A549 (cell line): ENCODE measurements at regions not wholly inside any gene's neighbourhood (a gene's known extent, or its start where the extent isn't known, plus 50 kb on each side); places are given as distances from the start of the nearest gene placed in this dataset.

Experiments used
- ATAC-seq, 2 experiments: fragments of 200-7000 bp in 1 of 2; fragments of >200 bp in 1 of 2; cut with Nextera tagmentation in 1 of 2; cut with Tn5 transposase in 1 of 2; 3 replicates each; pipeline versions ENCODE4 v1.8.0 to v1.9.1; 2018 to 2020; ENCODE audit warnings: mild to moderate bottlenecking in 1 of 2, moderate library complexity in 1 of 2
- CTCF ChIA-PET: fragments of 300-600 bp; sonication (Branson Sonifier 250); formaldehyde crosslinking; extraction: SDS; loops from one replicate; lab custom pipeline; 2021; ENCODE audit warnings: antibody characterized with exemption, inconsistent platforms; lab: Yijun Ruan, JAX
- POLR2A ChIA-PET: fragments of 350-600 bp; formaldehyde crosslinking; extraction: SDS; loops from one replicate; lab custom pipeline; 2021; ENCODE audit warnings: antibody characterized with exemption, inconsistent platforms; lab: Yijun Ruan, JAX
- DNase-seq, 2 experiments: peaks; one replicate each; pipeline versions ENCODE4 v3.0.0 to v3.0.0-alpha.2; 2011 to 2016; ENCODE audit warnings: low read depth in 1 of 2, low spot score in 1 of 2
- FAIRE-seq: peaks from 2 replicates; lab custom pipeline; 2011; peaks lifted over from hg19 to GRCh38; lab: Jason Lieb, UNC
- H3K27ac ChIP-seq, 2 experiments: fragments of >200 bp; sonication (Bioruptor Twin); formaldehyde crosslinking; 3 replicates each; pipeline ENCODE4 v1.5.1; 2016 to 2017
- H3K4me1 ChIP-seq: fragments of >200 bp; sonication (Bioruptor Twin); formaldehyde crosslinking; 3 replicates; pipeline ENCODE4 v1.6.1; 2016
- H3K4me2 ChIP-seq: fragments of >200 bp; sonication (Bioruptor Twin); formaldehyde crosslinking; 3 replicates; pipeline ENCODE4 v1.6.1; 2016
- H3K4me3 ChIP-seq: fragments of >200 bp; sonication (Bioruptor Twin); formaldehyde crosslinking; 3 replicates; pipeline ENCODE4 v1.5.1; 2016
- H3K9me3 ChIP-seq: fragments of >200 bp; sonication (Bioruptor Twin); formaldehyde crosslinking; 3 replicates; pipeline ENCODE4 v1.6.1; 2016
- CBX8 ChIP-seq: fragments of 200-600 bp; sonication (generic); IDR thresholded peaks from 2 replicates; pipeline ENCODE4 v1.6.1; 2016
- CEBPB ChIP-seq, 2 experiments: fragments of >200 bp in 1 of 2; sonication (Bioruptor Twin) in 1 of 2; formaldehyde crosslinking in 1 of 2; IDR thresholded peaks; 2 replicates each; pipeline ENCODE4 v1.6.1; 2012 to 2016
- CHD4 ChIP-seq: fragments of 200-600 bp; sonication (generic); IDR thresholded peaks from 2 replicates; pipeline ENCODE4 v1.6.1; 2016; ENCODE audit warnings: antibody characterized with exemption, mild to moderate bottlenecking, borderline replicate concordance
- CTCF ChIP-seq: fragments of >200 bp; sonication (Bioruptor Twin); formaldehyde crosslinking; IDR thresholded peaks from 3 replicates; pipeline ENCODE4 v1.5.1; 2016
- E2F6 ChIP-seq: IDR thresholded peaks from 2 replicates; pipeline ENCODE4 v1.6.1; 2012; ENCODE audit warnings: low read depth, borderline replicate concordance
- EHF ChIP-seq: fragments of 250-450 bp; sonication (Bioruptor Pico); IDR thresholded peaks from 2 replicates; pipeline ENCODE4 v1.5.0; 2020; ENCODE audit warnings: mild to moderate bottlenecking
- ELK1 ChIP-seq: fragments of 150-350 bp; IDR thresholded peaks from 2 replicates; pipeline ENCODE4 v1.6.1; 2014; ENCODE audit warnings: low read depth, mild to moderate bottlenecking, low read length
- ESRRA ChIP-seq: fragments of 150-350 bp; IDR thresholded peaks from 2 replicates; pipeline ENCODE4 v1.6.1; 2014; ENCODE audit warnings: mild to moderate bottlenecking, low read length, borderline replicate concordance
- HES2 ChIP-seq: fragments of >200 bp; sonication (Bioruptor Twin); formaldehyde crosslinking; IDR thresholded peaks from 2 replicates; pipeline ENCODE4 v1.6.1; 2016
- HEYL ChIP-seq: fragments of 250-450 bp; sonication (Bioruptor Pico); IDR thresholded peaks from 2 replicates; pipeline ENCODE4 v1.8.0; 2021; ENCODE audit warnings: mild to moderate bottlenecking, moderate library complexity
- HOXB13 ChIP-seq: fragments of 250-450 bp; sonication (Bioruptor Pico); IDR thresholded peaks from 2 replicates; pipeline ENCODE4 v1.5.0; 2020; ENCODE audit warnings: low read depth, mild to moderate bottlenecking, moderate library complexity
- HOXB5 ChIP-seq: fragments of 250-450 bp; sonication (Bioruptor Pico); IDR thresholded peaks from 2 replicates; pipeline ENCODE4 v1.5.0; 2020; ENCODE audit warnings: mild to moderate bottlenecking, moderate library complexity
- KDM1A ChIP-seq: fragments of 200-600 bp; sonication (generic); IDR thresholded peaks from 2 replicates; pipeline ENCODE4 v1.6.1; 2016; ENCODE audit warnings: low read depth, mild to moderate bottlenecking
- POLR2A ChIP-seq: IDR thresholded peaks from 2 replicates; pipeline ENCODE4 v1.6.1; 2012; ENCODE audit warnings: mild to moderate bottlenecking, low read length
- POLR2AphosphoS2 ChIP-seq: conservative IDR thresholded peaks from 2 replicates; pipeline ENCODE4 v1.6.1; 2012; ENCODE audit warnings: low read length, improper control_type of control experiment, inconsistent platforms
- RAD21 ChIP-seq, 2 experiments: fragments of >200 bp in 1 of 2; sonication (Bioruptor Twin) in 1 of 2; formaldehyde crosslinking in 1 of 2; IDR thresholded peaks in 1 of 2; conservative IDR thresholded peaks in 1 of 2; 2 replicates in 1 of 2; 3 replicates in 1 of 2; pipeline ENCODE4 v1.6.1; 2012 to 2018; ENCODE audit warnings: inconsistent platforms in 1 of 2
- RARB ChIP-seq: fragments of 250-450 bp; sonication (Bioruptor Pico); IDR thresholded peaks from 2 replicates; pipeline ENCODE4 v1.8.0; 2021; ENCODE audit warnings: mild to moderate bottlenecking, moderate library complexity
- RNF2 ChIP-seq: fragments of 200-600 bp; sonication (generic); IDR thresholded peaks from 2 replicates; pipeline ENCODE4 v1.6.1; 2016; ENCODE audit warnings: low read depth, mild to moderate bottlenecking, antibody characterized with exemption, moderate library complexity, borderline replicate concordance
- TP53 ChIP-seq: fragments of 250-450 bp; sonication (Bioruptor Pico); IDR thresholded peaks from 2 replicates; pipeline ENCODE4 v1.5.0; 2021; ENCODE audit warnings: mild to moderate bottlenecking, moderate library complexity
- WGBS: methylation state at CpG from one replicate; pipeline ENCODE4 v1.1.6; 2017; ENCODE audit errors: missing lambda C conversion rate; 5-methylcytosine and 5-hydroxymethylcytosine counted together

- no peak for TF ChIP-seq HOXB13
Observed at GRCh38 chr12:58521152-58521551, 399.2 kb downstream of the LRIG3 start (continued).

GRCh38 chr12:58521796-58522195 lies 398.5 kb downstream of the LRIG3 start:
- Histone ChIP-seq H3K4me2 (peak overlapping the region; percentile 21; the same call in 1 of the 3 replicates), H3K4me1 (peaks cover 4% of the 10 kb centered on the region; the same call in 1 of the 3 replicates), H3K9me3 (peaks cover 24% of the 10 kb centered on the region), H3K27ac (peak overlapping the region in 1 of 2 experiments; percentile 42; a peak in 1 of 6 replicates), H3K4me3 (no peak overlapping the region)
- CTCF ChIA-PET: interaction anchor here (0.9 kb wide), 1 partner anchor 9 kb away, joined by 3 read pairs; no protein-coding TSS in a partner anchor
- POLR2A ChIA-PET: no interaction called here
- WGBS: 10% methylated on average over 1 of the region's 1 CpG
- ATAC-seq (peak in 1 of 2 experiments; percentile 69; a peak in 2 of 6 replicates), DNase-seq (no peak), FAIRE-seq (no peak)
- TF ChIP-seq RAD21 (conservative IDR thresholded peaks at IDR 0.05 in 1 of 2, IDR thresholded peaks at IDR 0.05 in 1 of 2): no peak
- TF ChIP-seq, all 56 proteins: peak for 0

- CTCF ChIA-PET: no interaction called here
- FAIRE-seq (no peak), ATAC-seq (no peak), DNase-seq (no peak)
- TF ChIP-seq POLR2AphosphoS2 (no peak), E2F6 (no peak), ESRRA (no peak)
- no peak overlapping the region for H3K4me2 ChIP-seq
- peaks cover 4% of the 10 kb centered on the region; the same call in 1 of the 3 replicates for H3K4me1 ChIP-seq
- POLR2A ChIA-PET: no interaction called here
- no peak overlapping the region for H3K4me3 ChIP-seq
- H3K27ac ChIP-seq: no peak overlapping the region
- 0 out of 3 replicates have a peak, but pooled peaks cover 9% of the 10 kb centered on the region for H3K9me3 ChIP-seq
Observed at GRCh38 chr12:58523360-58523759, 396.9 kb downstream of the LRIG3 start.

DNA sequence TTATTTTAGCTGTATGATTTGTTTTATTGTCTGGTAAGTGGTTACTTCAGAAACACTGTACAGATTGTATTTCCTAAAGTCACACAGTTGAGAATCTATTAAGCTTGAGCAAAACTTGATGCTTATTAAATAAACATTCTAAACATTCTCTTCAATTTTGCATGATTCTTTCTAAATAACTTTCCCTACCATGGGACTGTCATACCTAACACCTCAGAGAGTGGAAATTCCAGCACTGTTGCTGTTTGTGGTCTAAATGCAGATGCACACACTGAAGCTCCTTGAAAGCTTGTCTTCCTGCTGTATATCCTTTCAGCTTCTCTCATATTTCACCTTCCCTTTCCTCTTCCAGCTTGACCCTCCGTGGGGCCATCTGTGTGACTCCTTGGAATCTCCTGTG lies 392.0 kb downstream of the LRIG3 start:
- Histone ChIP-seq H3K4me2 (no peak overlapping the region), H3K4me1 (peaks cover 37% of the 10 kb centered on the region), H3K4me3 (no peak overlapping the region), H3K9me3 (peaks cover 9% of the 10 kb centered on the region; the same call in 1 of the 3 replicates), H3K27ac (peak overlapping the region; percentile 11 to 35; a peak in 2 of 6 replicates)
- POLR2A ChIA-PET: no interaction called here
- WGBS: 8% methylated on average over 1 of the region's 1 CpG
- DNase-seq: no peak
- TF ChIP-seq CTCF (no peak), CHD4 (no peak), ELK1 (no peak), POLR2A (no peak), RNF2 (no peak), HOXB13 (no peak), HOXB5 (no peak), HES2 (no peak), EHF (CRISPR knock-in tag) (no peak), ESRRA (no peak), RARB (CRISPR knock-in tag) (no peak), CBX8 (no peak), HEYL (no peak), TP53 (CRISPR knock-in tag) (no peak), KDM1A (no peak), CEBPB (IDR thresholded peaks at IDR 0.05) (no peak)
- no peak for FAIRE-seq
- CTCF ChIA-PET: interaction anchor here (1.2 kb wide), 1 partner anchor 12 kb away, joined by 4 read pairs; no protein-coding TSS in a partner anchor
- ATAC-seq: no peak
